ENCODE measurements at regions not wholly inside any gene's neighbourhood (a gene's known extent, or its start where the extent isn't known, plus 50 kb on each side); places are given as distances from the start of the nearest gene placed in this dataset.

DNA sequence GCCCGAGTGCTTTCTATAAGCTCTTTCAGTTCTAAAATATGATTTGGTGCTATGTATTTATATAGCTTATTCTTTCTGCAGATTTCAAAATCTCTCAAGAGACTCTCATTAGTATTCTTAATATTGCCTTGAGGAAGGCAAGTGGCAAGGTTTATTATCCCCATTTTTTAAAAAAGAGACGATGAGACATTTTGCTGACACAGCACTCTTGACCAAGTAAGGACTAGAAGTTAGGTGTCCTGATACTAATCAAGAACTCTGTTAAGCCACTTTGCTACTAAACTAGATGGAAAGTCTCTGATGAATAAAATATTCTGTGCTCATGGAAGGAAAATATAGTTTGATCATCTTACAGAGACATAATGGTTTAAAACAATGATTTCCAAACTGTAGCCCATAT is 164.7 kb downstream of the MZT1 start:
- Histone ChIP-seq H3K27me3 (ENCODE audit: insufficient read depth, low read length) (no peaks in the 10 kb centered on the region), H3K4me1 (ENCODE audit: insufficient read depth, low read length, severe bottlenecking) (no peaks in the 10 kb centered on the region), H4K20me1 (ENCODE audit: insufficient read depth, low read length) (no peaks in the 10 kb centered on the region; the same call in 1 of the 2 replicates), H3K79me2 (ENCODE audit: insufficient read depth, low read length) (no peaks in the 10 kb centered on the region), H3K9ac (ENCODE audit: low read length) (no peak overlapping the region), H3F3A (ENCODE audit: insufficient read depth, low read length) (no peaks in the 10 kb centered on the region), H3K4me2 (ENCODE audit: low read length) (no peak overlapping the region), H3K9me2 (ENCODE audit: low read depth, low read length) (no peaks in the 10 kb centered on the region), H3K9me3 (ENCODE audit: low read length) (no peaks in the 10 kb centered on the region), H3K36me3 (ENCODE audit: insufficient read depth, low read length) (no peaks in the 10 kb centered on the region), H3K4me3 (ENCODE audit: low read depth, low read length, poor library complexity, severe bottlenecking) (no peak overlapping the region), H3K27ac (ENCODE audit: low read depth, low read length, poor library complexity, severe bottlenecking) (no peak overlapping the region), H2AFZ (ENCODE audit: low read length) (no peak overlapping the region)
- TF ChIP-seq, protein P1, sequence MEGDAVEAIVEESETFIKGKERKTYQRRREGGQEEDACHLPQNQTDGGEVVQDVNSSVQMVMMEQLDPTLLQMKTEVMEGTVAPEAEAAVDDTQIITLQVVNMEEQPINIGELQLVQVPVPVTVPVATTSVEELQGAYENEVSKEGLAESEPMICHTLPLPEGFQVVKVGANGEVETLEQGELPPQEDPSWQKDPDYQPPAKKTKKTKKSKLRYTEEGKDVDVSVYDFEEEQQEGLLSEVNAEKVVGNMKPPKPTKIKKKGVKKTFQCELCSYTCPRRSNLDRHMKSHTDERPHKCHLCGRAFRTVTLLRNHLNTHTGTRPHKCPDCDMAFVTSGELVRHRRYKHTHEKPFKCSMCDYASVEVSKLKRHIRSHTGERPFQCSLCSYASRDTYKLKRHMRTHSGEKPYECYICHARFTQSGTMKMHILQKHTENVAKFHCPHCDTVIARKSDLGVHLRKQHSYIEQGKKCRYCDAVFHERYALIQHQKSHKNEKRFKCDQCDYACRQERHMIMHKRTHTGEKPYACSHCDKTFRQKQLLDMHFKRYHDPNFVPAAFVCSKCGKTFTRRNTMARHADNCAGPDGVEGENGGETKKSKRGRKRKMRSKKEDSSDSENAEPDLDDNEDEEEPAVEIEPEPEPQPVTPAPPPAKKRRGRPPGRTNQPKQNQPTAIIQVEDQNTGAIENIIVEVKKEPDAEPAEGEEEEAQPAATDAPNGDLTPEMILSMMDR (IDR thresholded peaks at IDR 0.05; ENCODE audit: low read length): no peak
- TF ChIP-seq EZH2 (IDR thresholded peaks at IDR 0.05; ENCODE audit: borderline replicate concordance, low read length): no peak

DNA sequence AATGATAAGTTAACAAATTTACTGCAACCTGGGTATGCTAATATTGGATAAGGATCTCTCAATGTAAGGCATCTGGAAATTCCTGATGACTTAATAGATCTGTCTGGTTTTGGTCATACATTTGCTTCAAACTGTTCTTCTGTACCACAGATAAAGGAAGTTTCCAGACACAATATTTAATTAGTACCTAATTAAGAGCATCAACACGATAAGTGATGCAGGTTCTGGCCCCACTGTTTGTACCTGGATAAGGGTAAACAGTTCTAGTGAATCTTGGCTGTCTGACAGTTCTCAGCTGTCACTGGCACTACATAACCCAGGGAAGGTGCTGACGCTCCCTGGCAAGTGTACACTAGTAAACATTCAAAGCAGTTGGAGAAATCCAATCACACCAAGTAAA is 165.6 kb downstream of the MZT1 start:
- Histone ChIP-seq H3F3A (ENCODE audit: insufficient read depth, low read length) (no peaks in the 10 kb centered on the region), H3K36me3 (ENCODE audit: insufficient read depth, low read length) (no peaks in the 10 kb centered on the region), H3K4me1 (ENCODE audit: insufficient read depth, low read length, severe bottlenecking) (no peaks in the 10 kb centered on the region), H3K79me2 (ENCODE audit: insufficient read depth, low read length) (no peaks in the 10 kb centered on the region), H3K4me2 (ENCODE audit: low read length) (no peak overlapping the region), H3K27me3 (ENCODE audit: insufficient read depth, low read length) (no peaks in the 10 kb centered on the region), H3K9me3 (ENCODE audit: low read length) (no peaks in the 10 kb centered on the region), H3K9me2 (ENCODE audit: low read depth, low read length) (no peaks in the 10 kb centered on the region), H4K20me1 (ENCODE audit: insufficient read depth, low read length) (no peaks in the 10 kb centered on the region; the same call in 1 of the 2 replicates), H2AFZ (ENCODE audit: low read length) (no peak overlapping the region), H3K9ac (ENCODE audit: low read length) (no peak overlapping the region), H3K4me3 (ENCODE audit: low read depth, low read length, poor library complexity, severe bottlenecking) (no peak overlapping the region), H3K27ac (ENCODE audit: low read depth, low read length, poor library complexity, severe bottlenecking) (no peak overlapping the region)
- TF ChIP-seq, protein P1 (IDR thresholded peaks at IDR 0.05; ENCODE audit: low read length): no peak
- no peak for TF ChIP-seq EZH2 (IDR thresholded peaks at IDR 0.05; ENCODE audit: borderline replicate concordance, low read length)

DNA sequence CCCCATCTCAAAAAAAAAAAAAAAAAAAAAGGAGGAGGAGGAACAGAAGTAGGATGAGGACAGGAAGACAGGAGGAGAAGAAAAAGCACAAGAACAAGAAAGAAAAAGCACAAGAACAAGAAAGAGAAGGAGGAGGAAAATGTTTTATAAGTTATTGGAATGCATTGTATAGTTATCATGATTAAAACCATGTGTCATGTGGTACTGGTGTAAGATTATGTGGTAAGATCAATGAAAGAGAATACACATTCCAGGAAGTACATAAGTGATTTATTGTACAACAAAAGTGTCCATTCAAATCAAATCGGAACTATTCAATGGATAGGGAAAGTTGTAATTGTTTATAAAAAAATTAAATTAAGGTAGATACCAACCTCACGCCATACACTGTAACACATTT is 167.7 kb downstream of the MZT1 start:
- Histone ChIP-seq H3K9ac (ENCODE audit: low read length) (no peak overlapping the region), H3K36me3 (ENCODE audit: insufficient read depth, low read length) (no peaks in the 10 kb centered on the region), H3K4me2 (ENCODE audit: low read length) (no peak overlapping the region), H3K27ac (ENCODE audit: low read depth, low read length, poor library complexity, severe bottlenecking) (no peak overlapping the region), H3K9me3 (ENCODE audit: low read length) (no peaks in the 10 kb centered on the region), H3F3A (ENCODE audit: insufficient read depth, low read length) (no peaks in the 10 kb centered on the region), H3K4me3 (ENCODE audit: low read depth, low read length, poor library complexity, severe bottlenecking) (no peak overlapping the region), H2AFZ (ENCODE audit: low read length) (no peak overlapping the region), H3K9me2 (ENCODE audit: low read depth, low read length) (no peaks in the 10 kb centered on the region), H3K79me2 (ENCODE audit: insufficient read depth, low read length) (no peaks in the 10 kb centered on the region), H3K4me1 (ENCODE audit: insufficient read depth, low read length, severe bottlenecking) (no peaks in the 10 kb centered on the region), H3K27me3 (ENCODE audit: insufficient read depth, low read length) (no peaks in the 10 kb centered on the region), H4K20me1 (ENCODE audit: insufficient read depth, low read length) (no peaks in the 10 kb centered on the region; the same call in 1 of the 2 replicates)
- TF ChIP-seq, protein P1 (IDR thresholded peaks at IDR 0.05; ENCODE audit: low read length): no peak
- TF ChIP-seq EZH2 (IDR thresholded peaks at IDR 0.05; ENCODE audit: borderline replicate concordance, low read length): no peak

All from OCI-LY1 (cell line).